ENCODE measurements at regions not wholly inside any gene's neighbourhood (a gene's known extent, or its start where the extent isn't known, plus 50 kb on each side); places are given as distances from the start of the nearest gene placed in this dataset.

DNA sequence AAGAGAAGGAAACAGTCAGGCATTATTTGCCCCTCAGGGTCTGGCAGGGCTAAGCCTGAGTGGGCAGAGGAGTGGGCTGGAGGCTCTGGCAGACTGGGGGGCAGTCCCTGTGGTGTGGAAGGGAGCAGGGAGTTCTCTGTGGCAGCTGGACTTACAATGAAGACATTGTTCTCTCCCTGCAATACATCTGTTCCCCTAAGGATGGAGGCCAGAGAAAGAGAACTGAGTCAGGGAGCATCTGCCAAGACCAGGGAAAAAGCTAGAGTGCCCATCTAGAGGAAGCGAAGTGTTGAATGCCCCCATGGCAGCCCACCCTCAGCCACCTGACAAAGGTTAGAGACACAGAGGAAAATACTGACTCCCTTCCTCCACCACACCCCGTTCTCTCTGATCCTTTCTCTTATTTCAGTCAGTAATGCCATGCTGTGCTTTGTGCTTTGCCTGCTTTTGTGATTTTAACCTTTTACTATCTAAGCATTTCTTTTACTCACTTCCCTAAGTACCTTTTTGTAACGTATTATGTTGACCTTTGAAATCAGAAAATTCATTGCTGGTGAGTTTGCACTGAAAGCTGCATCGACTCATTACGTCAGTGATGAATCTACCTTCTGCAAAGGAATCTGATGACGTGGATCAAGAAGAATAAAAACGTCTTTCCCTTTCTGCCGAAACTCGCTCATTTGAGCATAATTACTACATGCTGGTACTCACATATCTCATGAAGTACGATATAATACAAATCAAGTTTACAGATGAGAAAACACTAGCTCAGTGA lies 76.0 kb downstream of the ACTL7B start:
- TF ChIP-seq, protein P1, sequence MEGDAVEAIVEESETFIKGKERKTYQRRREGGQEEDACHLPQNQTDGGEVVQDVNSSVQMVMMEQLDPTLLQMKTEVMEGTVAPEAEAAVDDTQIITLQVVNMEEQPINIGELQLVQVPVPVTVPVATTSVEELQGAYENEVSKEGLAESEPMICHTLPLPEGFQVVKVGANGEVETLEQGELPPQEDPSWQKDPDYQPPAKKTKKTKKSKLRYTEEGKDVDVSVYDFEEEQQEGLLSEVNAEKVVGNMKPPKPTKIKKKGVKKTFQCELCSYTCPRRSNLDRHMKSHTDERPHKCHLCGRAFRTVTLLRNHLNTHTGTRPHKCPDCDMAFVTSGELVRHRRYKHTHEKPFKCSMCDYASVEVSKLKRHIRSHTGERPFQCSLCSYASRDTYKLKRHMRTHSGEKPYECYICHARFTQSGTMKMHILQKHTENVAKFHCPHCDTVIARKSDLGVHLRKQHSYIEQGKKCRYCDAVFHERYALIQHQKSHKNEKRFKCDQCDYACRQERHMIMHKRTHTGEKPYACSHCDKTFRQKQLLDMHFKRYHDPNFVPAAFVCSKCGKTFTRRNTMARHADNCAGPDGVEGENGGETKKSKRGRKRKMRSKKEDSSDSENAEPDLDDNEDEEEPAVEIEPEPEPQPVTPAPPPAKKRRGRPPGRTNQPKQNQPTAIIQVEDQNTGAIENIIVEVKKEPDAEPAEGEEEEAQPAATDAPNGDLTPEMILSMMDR (IDR thresholded peaks at IDR 0.05; ENCODE audit: extremely low read depth in 1 of 2, insufficient read depth in 1 of 2, low read depth in 1 of 2, low read length in 2 of 2): no peak
- TF ChIP-seq FOS (IDR thresholded peaks at IDR 0.05; ENCODE audit: borderline replicate concordance, insufficient read depth, low read length): no peak
- TF ChIP-seq JUN (IDR thresholded peaks at IDR 0.05; ENCODE audit: borderline replicate concordance, insufficient read depth, insufficient read length, low read depth): no peak
- no peak for TF ChIP-seq POLR2A (IDR thresholded peaks at IDR 0.05; ENCODE audit: low read depth, low read length)
- no peak for TF ChIP-seq GATA2 (IDR thresholded peaks at IDR 0.05; ENCODE audit: insufficient read depth, insufficient read length, low read depth, low read length)
- no peak for TF ChIP-seq POLR2AphosphoS5 (IDR thresholded peaks at IDR 0.05; ENCODE audit: insufficient read depth, low read depth, low read length)
- TF ChIP-seq, protein P2, sequence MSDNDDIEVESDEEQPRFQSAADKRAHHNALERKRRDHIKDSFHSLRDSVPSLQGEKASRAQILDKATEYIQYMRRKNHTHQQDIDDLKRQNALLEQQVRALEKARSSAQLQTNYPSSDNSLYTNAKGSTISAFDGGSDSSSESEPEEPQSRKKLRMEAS (IDR thresholded peaks at IDR 0.05; ENCODE audit: insufficient read depth, insufficient read length): no peak
- no peak for TF ChIP-seq EZH2 (IDR thresholded peaks at IDR 0.05; ENCODE audit: borderline replicate concordance, low read depth, low read length, severe bottlenecking)

Measured in endothelial cell of umbilical vein (primary cell).